ENCODE measurements at regions not wholly inside any gene's neighbourhood (a gene's known extent, or its start where the extent isn't known, plus 50 kb on each side); places are given as distances from the start of the nearest gene placed in this dataset.

GRCh38 chr2:34480366-34480765 is 881.3 kb upstream of the FAM98A start:
- H3K9me3 Mint-ChIP-seq, result peaks cover 5% of the 10 kb centered on the region
- ATAC-seq (ENCODE audit: poor library complexity), result no peak

GRCh38 chr2:34475156-34475555 is 876.1 kb upstream of the FAM98A start:
- Mint-ChIP-seq H3K4me3 (no peak overlapping the region), H3K27ac (no peak overlapping the region), H3K4me1 (ENCODE audit: low read depth) (no peaks in the 10 kb centered on the region), H3K27me3 (no peaks in the 10 kb centered on the region), H3K9me3 (peaks cover 7% of the 10 kb centered on the region), H3K36me3 (ENCODE audit: low read depth) (no peaks in the 10 kb centered on the region)
- intact Hi-C loops (cut with DNase I, micrococcal nuclease), result no loop called here
- no peak for DNase-seq
- no peak for TF ChIP-seq CTCF (IDR thresholded peaks at IDR 0.05)
- ATAC-seq (ENCODE audit: poor library complexity), result no peak
- Histone ChIP-seq H3K27me3 (ENCODE audit: control insufficient read depth in 1 of 2, insufficient read depth in 2 of 2, low read length in 2 of 2) (no peaks in the 10 kb centered on the region), H3K4me1 (ENCODE audit: insufficient read depth, low read length) (no peaks in the 10 kb centered on the region), H3K9me3 (ENCODE audit: control insufficient read depth in 1 of 2, insufficient read depth in 1 of 2, low read length in 2 of 2) (no peaks in the 10 kb centered on the region), H3K4me3 (ENCODE audit: low read length) (no peak overlapping the region), H3K27ac (ENCODE audit: low read depth in 1 of 2, low read length in 2 of 2) (no peak overlapping the region), H3K36me3 (ENCODE audit: insufficient read depth, low read length) (no peaks in the 10 kb centered on the region)
- ChIA-PET CTCF (no interaction called here), POLR2A (no interaction called here)

More at GRCh38 chr2:34480366-34480765, 881.3 kb upstream of the FAM98A start:
- intact Hi-C loops (cut with DNase I, micrococcal nuclease), result no loop called here
- H3K4me1 ChIP-seq (ENCODE audit: insufficient read depth, low read length), result no peaks in the 10 kb centered on the region
- no peak overlapping the region for H3K27ac ChIP-seq (ENCODE audit: low read depth in 1 of 2, low read length in 2 of 2)
- POLR2A ChIA-PET, result no interaction called here
- H3K4me1 Mint-ChIP-seq (ENCODE audit: low read depth), result no peaks in the 10 kb centered on the region
- no peak overlapping the region for H3K4me3 Mint-ChIP-seq
- H3K27me3 Mint-ChIP-seq, result no peaks in the 10 kb centered on the region
- CTCF ChIA-PET, result no interaction called here
- no peak for DNase-seq
- no peak for TF ChIP-seq CTCF (IDR thresholded peaks at IDR 0.05)
- no peaks in the 10 kb centered on the region for H3K9me3 ChIP-seq (ENCODE audit: control insufficient read depth in 1 of 2, insufficient read depth in 1 of 2, low read length in 2 of 2)
- no peaks in the 10 kb centered on the region for H3K36me3 Mint-ChIP-seq (ENCODE audit: low read depth)
- no peaks in the 10 kb centered on the region for H3K36me3 ChIP-seq (ENCODE audit: insufficient read depth, low read length)
- no peak overlapping the region for H3K4me3 ChIP-seq (ENCODE audit: low read length)
- no peaks in the 10 kb centered on the region for H3K27me3 ChIP-seq (ENCODE audit: control insufficient read depth in 1 of 2, insufficient read depth in 2 of 2, low read length in 2 of 2)
- no peak overlapping the region for H3K27ac Mint-ChIP-seq

- no peaks in the 10 kb centered on the region for H3K4me1 Mint-ChIP-seq (ENCODE audit: low read depth)
- Histone ChIP-seq H3K4me3 (ENCODE audit: low read length) (no peak overlapping the region), H3K4me1 (ENCODE audit: insufficient read depth, low read length) (no peaks in the 10 kb centered on the region), H3K27ac (ENCODE audit: low read depth in 1 of 2, low read length in 2 of 2) (no peak overlapping the region), H3K27me3 (ENCODE audit: control insufficient read depth in 1 of 2, insufficient read depth in 2 of 2, low read length in 2 of 2) (no peaks in the 10 kb centered on the region), H3K36me3 (ENCODE audit: insufficient read depth, low read length) (no peaks in the 10 kb centered on the region), H3K9me3 (ENCODE audit: control insufficient read depth in 1 of 2, insufficient read depth in 1 of 2, low read length in 2 of 2) (no peaks in the 10 kb centered on the region)
- no peaks in the 10 kb centered on the region for H3K36me3 Mint-ChIP-seq (ENCODE audit: low read depth)
- peaks cover 7% of the 10 kb centered on the region for H3K9me3 Mint-ChIP-seq
- no peak overlapping the region for H3K4me3 Mint-ChIP-seq
- H3K27me3 Mint-ChIP-seq, result no peaks in the 10 kb centered on the region
- DNase-seq (no peak), ATAC-seq (ENCODE audit: poor library complexity) (no peak)
- ChIA-PET CTCF (no interaction called here), POLR2A (no interaction called here)
- H3K27ac Mint-ChIP-seq, result no peak overlapping the region
- TF ChIP-seq CTCF (IDR thresholded peaks at IDR 0.05), result no peak
- intact Hi-C loops (cut with DNase I, micrococcal nuclease), result no loop called here
Measured at GRCh38 chr2:34474646-34475045, 875.5 kb upstream of the FAM98A start.

Data from CD4-positive, alpha-beta T cell (primary cell).